Femur (tissue), 1 donor: ENCODE measurements at regions not wholly inside any gene's neighbourhood (a gene's known extent, or its start where the extent isn't known, plus 50 kb on each side); places are given as distances from the start of the nearest gene placed in this dataset.

Experiments used
- DNase-seq: peaks from one replicate; pipeline ENCODE4 v3.0.0-alpha.2; 2017

DNA sequence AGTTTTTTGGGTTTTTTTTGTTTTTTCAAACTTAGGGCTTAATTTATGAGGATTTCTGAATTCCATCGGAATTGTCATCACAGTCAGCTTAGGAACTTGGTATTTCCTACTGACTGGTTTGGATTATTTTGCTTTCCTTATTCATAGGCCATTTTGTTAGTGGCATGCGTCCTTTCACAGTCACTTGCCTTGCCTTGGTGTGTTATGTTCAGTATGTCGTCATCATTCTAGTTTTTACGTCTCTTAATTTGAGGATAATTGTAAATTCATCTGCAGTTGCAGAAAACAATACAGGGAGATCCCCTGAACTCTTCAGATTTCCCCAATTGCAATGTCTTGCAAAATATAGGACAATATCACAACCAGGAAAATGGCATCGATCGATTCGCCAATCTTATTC is 485.3 kb downstream of the CBLN2 start:
- DNase-seq, result no peak

DNA sequence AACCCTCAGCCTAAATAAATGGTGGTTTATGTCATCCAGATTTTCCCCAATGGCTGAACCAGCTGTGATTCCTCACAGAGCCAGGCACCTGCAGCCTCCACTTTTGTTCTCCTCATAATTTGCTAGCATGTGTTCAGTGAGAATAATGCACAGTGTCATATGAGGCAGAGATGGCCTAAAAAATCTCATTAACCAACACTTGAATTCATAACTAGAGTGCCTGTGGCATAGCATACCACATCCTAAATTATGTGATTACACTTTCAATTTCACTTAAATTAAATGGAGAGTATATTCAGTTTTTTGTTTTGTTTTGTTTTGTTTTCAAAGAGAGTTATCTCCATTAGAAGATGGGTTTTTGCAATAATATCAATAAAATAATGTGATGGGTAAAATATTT is 488.0 kb downstream of the CBLN2 start:
- no peak for DNase-seq

- no peak for DNase-seq
Observed at GRCh38 chr18:72041313-72042032, 502.7 kb downstream of the CBLN2 start.

DNA sequence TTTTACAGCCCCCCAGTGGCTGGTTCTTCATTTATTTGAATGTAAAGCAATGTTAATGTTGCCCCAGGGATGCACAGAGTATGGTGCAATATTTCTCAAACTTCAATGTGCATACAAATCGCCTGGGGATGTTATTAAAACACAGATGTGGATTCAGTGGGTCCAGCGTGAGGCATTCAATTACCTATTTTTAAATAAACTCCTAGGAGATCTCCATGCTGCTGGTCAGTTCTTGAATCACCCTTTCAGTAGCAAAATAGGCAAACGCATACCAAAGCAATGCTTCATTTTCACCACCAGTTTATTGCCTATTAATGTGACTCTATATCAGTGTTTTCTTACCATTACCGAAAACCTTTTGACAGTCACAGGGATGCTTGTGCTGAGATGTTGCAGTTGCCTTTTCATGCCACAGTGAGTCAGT is 530.7 kb downstream of the CBLN2 start:
- no peak for DNase-seq

GRCh38 chr18:71998547-71999097 is 545.5 kb downstream of the CBLN2 start:
- DNase-seq, result no peak

DNA sequence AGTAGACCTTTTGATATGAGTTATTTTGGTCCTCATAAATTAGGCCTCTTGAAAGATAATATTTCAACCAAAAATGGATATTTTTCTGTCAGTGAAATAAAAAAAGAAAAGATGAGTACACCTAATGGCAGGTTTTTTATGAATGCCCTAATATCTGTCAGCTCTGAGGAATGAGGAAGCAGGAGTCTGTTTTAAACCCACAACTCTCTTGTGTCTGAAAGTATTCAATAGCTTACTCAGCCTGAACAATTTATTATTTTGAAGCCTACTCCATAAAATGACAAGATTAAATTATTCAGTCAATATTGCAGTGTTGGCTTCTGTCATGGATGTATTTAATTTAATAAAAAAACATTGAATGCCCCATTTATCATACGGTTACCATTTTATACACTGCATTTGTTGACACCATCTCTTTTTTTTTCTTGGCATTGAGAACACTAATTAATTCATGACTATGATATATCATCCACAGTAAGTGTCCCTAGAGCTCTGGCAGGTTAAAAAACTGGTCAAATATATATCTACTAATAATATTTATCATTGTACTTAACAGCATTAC is 548.2 kb downstream of the CBLN2 start:
- no peak for DNase-seq

GRCh38 chr18:71994273-71994672 is 549.9 kb downstream of the CBLN2 start:
- no peak for DNase-seq

DNA sequence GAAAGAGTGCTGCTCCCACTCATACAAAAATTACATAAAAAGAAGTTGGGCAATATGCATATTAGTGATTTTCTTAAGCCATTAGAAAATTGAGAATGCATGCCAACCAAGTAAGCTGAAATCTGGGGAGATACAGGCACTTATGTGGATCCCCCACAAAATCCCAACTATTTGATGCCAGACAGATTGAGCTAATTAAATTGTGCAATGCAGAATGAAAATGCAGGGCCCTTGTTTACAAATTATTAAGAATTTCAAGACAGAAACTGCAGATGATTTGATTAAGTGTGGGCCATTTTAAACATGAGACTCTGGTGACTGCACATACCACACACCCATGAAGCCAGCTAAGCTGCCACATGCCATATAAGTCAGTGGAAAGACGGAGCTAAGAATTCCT is 554.5 kb downstream of the CBLN2 start:
- no peak for DNase-seq

DNA sequence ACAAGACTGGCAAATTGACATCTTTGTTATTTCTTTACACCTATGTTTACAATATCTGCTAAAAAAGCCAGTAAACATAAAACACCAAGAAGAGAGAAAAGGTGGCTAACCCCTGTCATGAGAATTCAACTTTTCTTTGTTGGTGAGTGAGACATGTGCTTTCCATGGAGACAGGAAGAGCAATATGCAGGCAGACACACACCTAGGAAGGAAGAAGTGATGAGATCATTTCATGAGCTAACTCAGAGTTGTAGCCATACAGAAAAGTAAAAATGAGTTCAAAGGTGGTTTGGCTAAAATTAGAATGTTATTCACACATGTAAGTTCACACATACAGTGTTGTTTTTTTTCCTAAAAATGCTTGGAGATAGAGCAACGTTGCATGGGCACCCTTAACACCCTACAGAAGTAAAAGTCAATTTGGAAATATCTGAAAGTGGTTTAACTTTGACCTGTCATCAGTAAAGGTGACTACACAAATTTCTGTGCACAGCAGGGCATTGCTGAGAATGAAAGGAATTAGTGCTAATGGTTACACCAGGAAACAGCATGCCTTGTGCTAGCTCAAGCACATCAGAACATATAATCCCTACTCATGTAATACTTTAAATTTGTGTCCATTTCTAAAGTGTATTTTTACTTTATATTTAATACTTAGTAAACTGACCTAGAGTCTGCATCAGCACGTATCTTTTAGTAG is 557.6 kb downstream of the CBLN2 start:
- DNase-seq, result no peak

GRCh38 chr18:71976744-71977143 is 567.4 kb downstream of the CBLN2 start:
- DNase-seq, result no peak

GRCh38 chr18:71966791-71967190 is 577.4 kb downstream of the CBLN2 start:
- no peak for DNase-seq

GRCh38 chr18:71958605-71959004 is 585.5 kb downstream of the CBLN2 start:
- DNase-seq, result no peak

- no peak for DNase-seq
Observed at GRCh38 chr18:71951001-71951400, 593.1 kb downstream of the CBLN2 start.

DNA sequence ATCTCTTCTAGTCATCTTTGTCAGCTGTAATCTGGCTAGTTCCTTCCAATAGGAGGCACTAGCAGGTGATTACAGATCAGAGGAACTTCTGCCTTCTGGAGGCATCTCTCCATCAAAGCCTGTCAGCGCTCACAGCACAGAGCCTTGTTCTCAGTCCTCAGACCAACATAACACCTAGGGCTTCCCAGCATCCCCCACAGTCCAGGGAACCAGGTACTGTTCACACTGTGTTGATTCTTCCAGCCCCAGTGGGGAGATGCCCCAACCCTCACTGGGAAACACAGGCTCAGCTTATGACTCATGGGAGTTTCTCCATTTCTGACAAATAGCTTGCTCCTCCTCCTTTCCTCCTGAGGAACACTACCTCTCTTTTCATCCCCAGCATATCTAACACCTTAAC is 601.7 kb downstream of the CBLN2 start:
- DNase-seq, result no peak

- DNase-seq, result no peak
Observed at GRCh38 chr18:71939483-71939882, 604.7 kb downstream of the CBLN2 start.

DNA sequence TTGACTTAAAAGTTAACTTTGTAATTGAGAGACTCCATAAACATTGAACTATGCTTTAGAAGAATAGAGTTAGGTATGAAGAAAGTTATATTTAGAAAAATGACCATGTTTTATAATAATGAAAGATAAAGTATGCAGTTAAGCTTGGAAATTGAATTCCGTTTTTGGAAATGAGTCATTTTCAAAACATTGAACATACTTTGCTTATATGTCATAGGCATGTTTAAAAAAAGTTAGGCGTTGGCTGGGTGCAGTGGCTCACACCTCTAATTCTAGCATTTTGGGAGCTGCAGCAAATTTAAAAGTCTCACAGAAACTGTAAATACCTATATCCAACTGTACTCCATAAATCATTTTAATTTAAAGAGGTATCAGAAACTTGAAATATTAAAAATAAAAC is 607.4 kb downstream of the CBLN2 start:
- DNase-seq, result no peak

DNA sequence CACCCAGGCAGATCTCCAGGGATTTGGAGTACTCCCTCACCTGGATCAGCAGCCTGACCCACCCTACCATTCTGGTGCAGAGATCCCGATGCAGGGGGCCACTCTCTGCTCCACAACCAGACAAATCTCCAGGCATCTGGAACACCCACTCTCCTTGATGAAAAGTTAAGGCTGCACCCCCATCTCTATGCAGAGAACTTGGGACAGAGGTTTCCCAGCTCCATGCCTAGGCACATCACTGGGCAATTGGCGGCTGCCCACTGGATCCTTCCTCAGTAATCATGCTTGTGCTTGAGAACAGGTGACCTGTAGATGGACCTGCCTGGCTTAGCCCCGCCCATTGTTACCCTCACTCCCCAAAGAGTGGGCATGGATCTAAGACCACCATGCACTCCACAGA is 624.9 kb downstream of the CBLN2 start:
- no peak for DNase-seq

- DNase-seq, result no peak
Observed at GRCh38 chr18:71913641-71914040, 630.5 kb downstream of the CBLN2 start.

- DNase-seq, result no peak
Observed at GRCh38 chr18:71902482-71902881, 641.7 kb downstream of the CBLN2 start.

DNA sequence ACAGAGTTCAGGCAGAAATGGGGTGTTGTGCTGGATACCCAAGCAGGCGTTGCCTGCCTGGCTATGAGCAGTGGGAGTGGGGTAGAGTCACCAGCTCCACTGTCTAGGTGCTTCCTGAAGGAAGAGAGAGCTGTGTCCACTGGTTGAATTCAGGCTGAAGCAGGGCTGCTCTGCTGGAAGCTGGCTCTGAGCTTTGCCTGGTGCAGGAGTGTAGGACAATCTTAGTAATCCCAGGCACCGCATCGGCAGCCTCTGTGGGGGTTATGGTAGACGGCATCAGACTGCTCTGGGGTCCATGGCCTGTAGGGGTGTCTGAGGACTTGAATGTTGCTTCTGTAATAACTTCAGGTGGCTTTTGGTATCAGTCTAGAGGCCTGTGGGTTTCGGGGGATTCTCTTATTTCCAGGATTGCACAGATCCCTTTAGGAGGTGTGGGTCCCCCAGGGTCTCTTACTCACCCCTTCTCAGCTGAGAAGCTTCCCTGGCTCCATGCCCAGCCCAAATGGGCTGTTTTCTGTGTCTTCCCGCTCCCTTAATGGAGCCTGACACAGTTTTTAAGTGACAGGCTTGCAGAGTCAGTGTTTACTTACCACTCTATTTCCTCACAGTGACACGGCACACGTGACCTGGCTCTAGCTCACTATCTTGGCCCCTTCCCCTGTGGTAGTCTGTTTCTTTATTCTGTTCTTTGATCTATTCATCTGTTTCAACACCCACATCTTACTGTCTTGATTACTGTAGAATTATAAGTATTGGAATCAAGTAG is 644.3 kb downstream of the CBLN2 start:
- no peak for DNase-seq

DNA sequence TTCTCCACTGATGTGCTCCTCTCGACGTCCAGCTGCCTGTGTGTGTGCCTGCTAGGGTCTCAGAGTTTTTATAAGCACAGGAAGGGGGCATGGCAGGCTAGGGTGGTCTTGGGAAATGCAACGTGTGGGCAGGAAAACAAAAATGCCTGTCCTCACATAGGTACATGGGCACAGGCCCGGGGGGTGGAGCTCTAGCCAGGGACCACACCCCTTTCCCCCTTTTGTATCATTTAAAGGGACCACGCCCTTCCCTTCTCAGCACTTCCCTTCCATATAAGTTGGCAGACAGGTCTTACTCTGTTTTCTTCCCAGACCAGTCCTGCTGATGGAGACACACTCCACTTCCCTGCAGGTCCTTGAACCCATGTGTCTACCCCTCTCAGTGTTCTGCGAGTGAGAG is 645.0 kb downstream of the CBLN2 start:
- DNase-seq, result no peak

GRCh38 chr18:71887509-71887908 is 656.6 kb downstream of the CBLN2 start:
- no peak for DNase-seq

DNA sequence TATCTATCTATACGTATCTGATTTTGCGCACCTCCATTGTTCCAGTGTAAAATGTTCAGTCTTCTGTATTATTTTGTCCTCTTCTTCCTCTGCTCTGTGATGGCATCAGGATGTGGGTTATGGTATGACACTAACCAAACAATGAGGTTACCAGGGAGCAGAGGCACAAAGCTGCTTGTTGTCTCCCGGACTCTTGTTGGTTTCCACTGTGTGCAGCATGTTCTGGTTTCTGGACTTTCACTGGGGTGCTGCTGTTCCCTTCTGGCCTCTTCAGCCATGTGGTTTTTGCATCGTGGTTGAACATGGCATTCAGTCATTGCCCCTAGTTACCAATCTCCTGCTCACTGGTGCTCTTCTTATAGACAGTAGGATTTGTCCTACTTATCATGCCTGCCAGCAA is 665.9 kb downstream of the CBLN2 start:
- no peak for DNase-seq
